CD14-positive monocyte (primary cell): ENCODE measurements at regions not wholly inside any gene's neighbourhood (a gene's known extent, or its start where the extent isn't known, plus 50 kb on each side); places are given as distances from the start of the nearest gene placed in this dataset.

Experiments used
- DNase-seq, 3 donors: peaks; one replicate each; pipeline ENCODE4 v3.0.0-alpha.2; 2011 to 2022
- H2AFZ ChIP-seq: 2 replicates; pipeline ENCODE4 v1.6.0; 2012; ENCODE audit warnings: mild to moderate bottlenecking, low read depth, low read length, inconsistent platforms; ENCODE audit not compliant: insufficient read depth, poor library complexity, severe bottlenecking
- H3K27ac ChIP-seq, 2 donors: 1 replicate in 1 of 2; 2 replicates in 1 of 2; pipeline ENCODE4 v1.5.1; 2012 to 2013; ENCODE audit warnings: low read length in 2 of 2, control low read depth in 1 of 2, inconsistent platforms in 1 of 2, low read depth in 1 of 2, mild to moderate bottlenecking in 1 of 2
- H3K27me3 ChIP-seq, 2 donors: one replicate each; pipeline versions ENCODE4 v1.6.0 to v1.6.1; 2011 to 2013; ENCODE audit warnings: low read length in 2 of 2; ENCODE audit not compliant: control insufficient read depth in 2 of 2, insufficient read depth in 2 of 2
- H3K36me3 ChIP-seq, 2 donors: replicated peaks in 1 of 2; 1 replicate in 1 of 2; 2 replicates in 1 of 2; pipeline versions ENCODE4 v1.5.1 to v1.6.1; 2012 to 2013; ENCODE audit warnings: low read length in 2 of 2, control low read depth in 1 of 2, inconsistent platforms in 1 of 2, mild to moderate bottlenecking in 1 of 2; ENCODE audit not compliant: insufficient read depth in 2 of 2, control insufficient read depth in 1 of 2
- H3K4me1 ChIP-seq, 2 donors: 1 replicate in 1 of 2; 2 replicates in 1 of 2; pipeline versions ENCODE4 v1.5.1 to v1.6.1; 2012 to 2013; ENCODE audit warnings: low read length in 2 of 2, control low read depth in 1 of 2, inconsistent platforms in 1 of 2, mild to moderate bottlenecking in 1 of 2, moderate library complexity in 1 of 2; ENCODE audit not compliant: insufficient read depth in 2 of 2, control insufficient read depth in 1 of 2
- H3K4me2 ChIP-seq: replicated peaks from 2 replicates; pipeline ENCODE3; 2012; ENCODE audit warnings: low read length, moderate library complexity, mild to moderate bottlenecking; ENCODE audit not compliant: poor library complexity, severe bottlenecking; ENCODE audit errors: extremely low read depth
- H3K4me3 ChIP-seq, 3 experiments: fragments of 200-600 bp in 1 of 3; sonication (generic) in 1 of 3; replicated peaks in 1 of 3; 1 replicate in 2 of 3; 2 replicates in 1 of 3; pipeline ENCODE4 v1.5.1; 2011 to 2013; ENCODE audit warnings: low read length in 3 of 3, mild to moderate bottlenecking in 3 of 3, control low read depth in 2 of 3, low read depth in 2 of 3, inconsistent platforms in 1 of 3, moderate library complexity in 1 of 3
- H3K79me2 ChIP-seq: 2 replicates; pipeline ENCODE4 v1.6.0; 2012; ENCODE audit warnings: mild to moderate bottlenecking, control low read depth, inconsistent platforms, low read length, moderate library complexity; ENCODE audit not compliant: insufficient read depth
- H3K9ac ChIP-seq: 2 replicates; pipeline ENCODE4 v1.6.0; 2017; ENCODE audit warnings: low read length, mild to moderate bottlenecking; ENCODE audit not compliant: insufficient read depth, poor library complexity, severe bottlenecking
- H3K9me3 ChIP-seq, 2 donors: replicated peaks in 1 of 2; 1 replicate in 1 of 2; 2 replicates in 1 of 2; pipeline versions ENCODE4 v1.5.1 to v1.6.1; 2012 to 2013; ENCODE audit warnings: low read length in 2 of 2, control low read depth in 1 of 2; ENCODE audit not compliant: control insufficient read depth in 1 of 2, insufficient read depth in 1 of 2
- H4K20me1 ChIP-seq: 2 replicates; pipeline ENCODE4 v1.6.0; 2012; ENCODE audit warnings: mild to moderate bottlenecking, low read length, control low read depth, moderate library complexity; ENCODE audit not compliant: insufficient read depth
- H3K27ac Mint-ChIP-seq, 7 donors: one replicate each; pipeline ENCODE4 v1.8.0; 2020; ENCODE audit warnings: mild to moderate bottlenecking in 7 of 7, mixed read lengths in 7 of 7, moderate library complexity in 6 of 7, inconsistent platforms in 2 of 7
- H3K27me3 Mint-ChIP-seq, 3 donors: one replicate each; pipeline ENCODE4 v1.8.0; 2021 to 2022; ENCODE audit warnings: low read depth in 3 of 3, mild to moderate bottlenecking in 3 of 3, mixed read lengths in 3 of 3, moderate library complexity in 3 of 3, inconsistent platforms in 1 of 3
- H3K36me3 Mint-ChIP-seq, 2 donors: one replicate each; pipeline ENCODE4 v1.8.0; 2020; ENCODE audit warnings: mixed read lengths in 2 of 2, inconsistent platforms in 1 of 2, mild to moderate bottlenecking in 1 of 2
- H3K4me1 Mint-ChIP-seq: one replicate; pipeline ENCODE4 v1.8.0; 2020; ENCODE audit warnings: mild to moderate bottlenecking, mixed read lengths
- H3K4me3 Mint-ChIP-seq, 2 donors: one replicate each; pipeline ENCODE4 v1.8.0; 2020; ENCODE audit warnings: mild to moderate bottlenecking in 2 of 2, mixed read lengths in 2 of 2, moderate library complexity in 1 of 2
- H3K9me3 Mint-ChIP-seq, 7 donors: one replicate each; pipeline ENCODE4 v1.8.0; 2020 to 2022; ENCODE audit warnings: mixed read lengths in 7 of 7, mild to moderate bottlenecking in 6 of 7, moderate library complexity in 6 of 7, inconsistent platforms in 2 of 7
- CTCF ChIP-seq: fragments of 200-600 bp; IDR thresholded peaks from one replicate; pipeline ENCODE4 v1.8.0; 2022; ENCODE audit warnings: antibody characterized with exemption, mild to moderate bottlenecking
- WGBS: methylation state at CpG from one replicate; pipeline ENCODE4 v1.1.5; 2013; ENCODE audit warnings: missing lambda C conversion rate; ENCODE audit not compliant: insufficient coverage; 5-methylcytosine and 5-hydroxymethylcytosine counted together
- intact Hi-C, 2 donors: fragments of 100-400 bp; cut with micrococcal nuclease; formaldehyde crosslinking; loops; one replicate each; pipeline versions ENCODE4 v1.15.0 to v1.15.1; 2023

- Histone ChIP-seq H3K27me3 (no peaks in the 10 kb centered on the region), H2AFZ (no peak overlapping the region), H3K27ac (no peak overlapping the region), H4K20me1 (no peaks in the 10 kb centered on the region), H3K9me3 (no peaks in the 10 kb centered on the region), H3K79me2 (no peaks in the 10 kb centered on the region), H3K9ac (no peak overlapping the region), H3K4me1 (no peaks in the 10 kb centered on the region), H3K4me3 (no peak overlapping the region), H3K36me3 (no peaks in the 10 kb centered on the region), H3K4me2 (no peak overlapping the region)
- no peak overlapping the region for H3K4me3 Mint-ChIP-seq
- WGBS, result no CpG with 5 or more reads among the region's 2 CpGs
- DNase-seq, result no peak
- H3K27me3 Mint-ChIP-seq, result no peaks in the 10 kb centered on the region
- H3K27ac Mint-ChIP-seq, result no peak overlapping the region
- no peaks in the 10 kb centered on the region for H3K4me1 Mint-ChIP-seq
- no peaks in the 10 kb centered on the region for H3K36me3 Mint-ChIP-seq
- intact Hi-C loops, result no loop called here
- H3K9me3 Mint-ChIP-seq, result no peaks in the 10 kb centered on the region
- no peak for TF ChIP-seq CTCF
Observed at GRCh38 chr5:101012880-101013279, 109.8 kb upstream of the ST8SIA4 start.

DNA sequence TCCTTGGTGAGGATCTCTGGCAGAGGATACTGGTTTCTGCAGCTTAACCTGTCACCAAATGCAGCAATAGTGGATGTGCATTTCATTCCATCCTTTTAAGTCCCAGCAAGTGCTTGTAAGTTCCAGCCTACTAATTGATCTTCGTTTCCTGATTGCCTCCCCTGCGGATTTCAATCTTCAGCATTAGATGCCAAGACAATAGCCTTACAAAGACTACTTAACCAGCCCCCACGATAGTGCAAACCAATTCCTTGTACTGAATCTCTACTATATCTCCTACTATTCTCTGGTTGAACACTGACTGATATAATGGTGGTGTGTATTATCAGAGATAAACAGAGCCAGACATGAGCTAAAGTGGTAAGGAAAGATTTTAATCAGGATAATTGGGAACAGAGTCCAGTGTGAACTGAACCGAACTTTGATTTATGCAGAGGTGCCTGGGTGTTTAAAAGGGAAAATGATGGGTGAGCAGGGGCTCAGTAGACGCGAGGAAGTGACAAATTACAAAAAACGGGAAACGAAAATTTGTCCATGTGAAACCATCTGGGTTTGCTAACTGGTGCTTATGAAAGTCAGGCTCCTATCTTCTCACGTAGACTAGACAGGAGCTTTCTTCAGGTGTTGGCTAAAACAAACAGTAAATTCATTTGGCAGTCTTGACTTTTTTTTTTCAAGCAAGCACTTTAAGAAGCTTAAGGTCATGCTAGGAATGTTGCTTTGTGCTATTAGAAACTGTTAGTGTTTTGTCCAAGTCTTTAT is 106.9 kb upstream of the ST8SIA4 start:
- Histone ChIP-seq H4K20me1 (no peaks in the 10 kb centered on the region), H2AFZ (no peak overlapping the region), H3K4me3 (no peak overlapping the region), H3K4me2 (no peak overlapping the region), H3K27me3 (no peaks in the 10 kb centered on the region), H3K27ac (no peak overlapping the region), H3K4me1 (no peaks in the 10 kb centered on the region), H3K9ac (no peak overlapping the region), H3K79me2 (no peaks in the 10 kb centered on the region), H3K9me3 (no peaks in the 10 kb centered on the region), H3K36me3 (no peaks in the 10 kb centered on the region)
- no peak for TF ChIP-seq CTCF
- WGBS, result 85% methylated on average over 8 of the region's 9 CpGs
- intact Hi-C loops, result no loop called here
- Mint-ChIP-seq H3K27me3 (no peaks in the 10 kb centered on the region), H3K27ac (no peak overlapping the region), H3K9me3 (peaks cover 0 to 9% (median 2%) of the 10 kb centered on the region in 7 donors), H3K36me3 (no peaks in the 10 kb centered on the region), H3K4me3 (no peak overlapping the region), H3K4me1 (no peaks in the 10 kb centered on the region)
- DNase-seq, result no peak
